Mesodermal cell (in vitro differentiated cells): ENCODE measurements at regions not wholly inside any gene's neighbourhood (a gene's known extent, or its start where the extent isn't known, plus 50 kb on each side); places are given as distances from the start of the nearest gene placed in this dataset.
"Not testable (repeated sequence)": the region's sequence is repeated elsewhere in the genome, so short reads cannot be mapped to it uniquely, and the experiment has no call there.

Experiments used
- H3K27ac ChIP-seq: 2 replicates; pipeline ENCODE4 v1.7.0; 2013; ENCODE audit warnings: mild to moderate bottlenecking, low read depth, low read length, moderate library complexity; ENCODE audit not compliant: severe bottlenecking
- H3K36me3 ChIP-seq: 2 replicates; pipeline ENCODE4 v1.7.1; 2013; ENCODE audit warnings: mild to moderate bottlenecking, low read length, moderate library complexity; ENCODE audit not compliant: control insufficient read depth, insufficient read depth
- H3K4me1 ChIP-seq: one replicate; pipeline ENCODE4 v1.7.1; 2013; ENCODE audit warnings: mild to moderate bottlenecking, low read length; ENCODE audit not compliant: insufficient read depth, control insufficient read depth, poor library complexity, severe bottlenecking
- H3K4me3 ChIP-seq: 2 replicates; pipeline ENCODE4 v1.7.0; 2013; ENCODE audit warnings: low read length, control low read depth, mild to moderate bottlenecking; ENCODE audit not compliant: insufficient read depth, poor library complexity, severe bottlenecking; ENCODE audit errors: extremely low read depth
- H3K9me3 ChIP-seq: 2 replicates; pipeline ENCODE4 v1.7.1; 2013; ENCODE audit warnings: mild to moderate bottlenecking, low read length, moderate library complexity; ENCODE audit not compliant: control insufficient read depth
- WGBS, 2 experiments: methylation state at CpG; one replicate each; pipeline ENCODE4 v1.1.5; 2013; ENCODE audit warnings: missing lambda C conversion rate in 2 of 2; ENCODE audit not compliant: insufficient coverage in 2 of 2; 5-methylcytosine and 5-hydroxymethylcytosine counted together

- H3K4me1 ChIP-seq, H3K4me3 ChIP-seq, H3K9me3 ChIP-seq, H3K27ac ChIP-seq, H3K36me3 ChIP-seq: not testable (repeated sequence)
- WGBS, 2 experiments, result 76 to 80% methylated on average over 12 to 17 of the region's 20 CpGs
Observed at GRCh38 chr4:84126911-84127310, 372.2 kb downstream of the NKX6-1 start.

GRCh38 chr4:84126061-84126787, 372.9 kb downstream of the NKX6-1 start:
- 82 to 83% methylated on average over 2 of the region's 5 CpGs for WGBS, 2 experiments
- Histone ChIP-seq H3K4me3 (no peak overlapping the region), H3K36me3 (no peaks in the 10 kb centered on the region), H3K27ac (no peak overlapping the region), H3K4me1 (no peaks in the 10 kb centered on the region), H3K9me3 (no peaks in the 10 kb centered on the region)

GRCh38 chr4:84110040-84110439, 389.1 kb downstream of the NKX6-1 start:
- no peak overlapping the region for H3K4me3 ChIP-seq
- no peak overlapping the region for H3K27ac ChIP-seq
- no CpG with 5 or more reads among the region's 1 CpG for WGBS, 2 experiments

GRCh38 chr4:84101653-84102625, 397.2 kb downstream of the NKX6-1 start:
- H3K4me1 ChIP-seq, H3K36me3 ChIP-seq, H3K27ac ChIP-seq, H3K4me3 ChIP-seq, H3K9me3 ChIP-seq: not testable (repeated sequence)
- WGBS, 2 experiments, result 97% methylated on average over 6 of the region's 9 CpGs

More at GRCh38 chr4:84110040-84110439, 389.1 kb downstream of the NKX6-1 start:
- Histone ChIP-seq H3K9me3 (peaks cover 6% of the 10 kb centered on the region), H3K4me1 (no peaks in the 10 kb centered on the region), H3K36me3 (no peaks in the 10 kb centered on the region)

GRCh38 chr4:84100071-84100470, 399.0 kb downstream of the NKX6-1 start:
- Histone ChIP-seq H3K4me3 (no peak overlapping the region), H3K9me3 (no peaks in the 10 kb centered on the region), H3K27ac (no peak overlapping the region), H3K36me3 (no peaks in the 10 kb centered on the region), H3K4me1 (no peaks in the 10 kb centered on the region)
- 13 to 53% methylated on average over 1 to 3 of the region's 4 CpGs for WGBS, 2 experiments

GRCh38 chr4:84099599-84099998, 399.5 kb downstream of the NKX6-1 start:
- no peaks in the 10 kb centered on the region for H3K4me1 ChIP-seq
- no peaks in the 10 kb centered on the region for H3K36me3 ChIP-seq
- 13% methylated on average over 1 of the region's 2 CpGs; no CpG with 5 or more reads in 1 of the 2 experiments for WGBS, 2 experiments
- no peak overlapping the region for H3K27ac ChIP-seq
- H3K9me3 ChIP-seq, result no peaks in the 10 kb centered on the region
- no peak overlapping the region for H3K4me3 ChIP-seq

- H3K9me3 ChIP-seq, result no peaks in the 10 kb centered on the region
- no peak overlapping the region for H3K27ac ChIP-seq
- H3K4me3 ChIP-seq, result no peak overlapping the region
- WGBS, 2 experiments, result no CpG with 5 or more reads among the region's 2 CpGs
- H3K36me3 ChIP-seq, result no peaks in the 10 kb centered on the region
- H3K4me1 ChIP-seq, result no peaks in the 10 kb centered on the region
Observed at GRCh38 chr4:84091266-84091665, 407.8 kb downstream of the NKX6-1 start.

GRCh38 chr4:84089652-84090437, 409.2 kb downstream of the NKX6-1 start:
- Histone ChIP-seq H3K36me3 (no peaks in the 10 kb centered on the region), H3K9me3 (no peaks in the 10 kb centered on the region), H3K4me1 (no peaks in the 10 kb centered on the region), H3K27ac (no peak overlapping the region), H3K4me3 (no peak overlapping the region)
- WGBS, 2 experiments, result 89 to 98% methylated on average over 4 to 5 of the region's 5 CpGs

GRCh38 chr4:84085986-84086385, 413.1 kb downstream of the NKX6-1 start:
- Histone ChIP-seq H3K4me1 (no peaks in the 10 kb centered on the region), H3K27ac (no peak overlapping the region), H3K4me3 (no peak overlapping the region), H3K36me3 (no peaks in the 10 kb centered on the region), H3K9me3 (no peaks in the 10 kb centered on the region)
- WGBS, 2 experiments, result 88 to 89% methylated on average over 2 to 4 of the region's 4 CpGs

GRCh38 chr4:84070289-84070688, 428.8 kb downstream of the NKX6-1 start:
- Histone ChIP-seq H3K36me3 (no peaks in the 10 kb centered on the region), H3K4me3 (no peak overlapping the region), H3K4me1 (no peaks in the 10 kb centered on the region), H3K27ac (no peak overlapping the region), H3K9me3 (no peaks in the 10 kb centered on the region)
- 50 to 62% methylated on average over 7 to 11 of the region's 11 CpGs for WGBS, 2 experiments
